Astrocyte (in vitro differentiated cells and primary cell): ENCODE measurements at regions not wholly inside any gene's neighbourhood (a gene's known extent, or its start where the extent isn't known, plus 50 kb on each side); places are given as distances from the start of the nearest gene placed in this dataset.

Source experiments
- CTCF ChIP-seq: IDR thresholded peaks from 2 replicates; pipeline ENCODE4 v1.5.1; 2011; ENCODE audit warnings: low read depth, mild to moderate bottlenecking, inconsistent platforms, low read length, moderate library complexity; ENCODE audit not compliant: insufficient read depth
- EZH2 ChIP-seq: IDR thresholded peaks from 2 replicates; pipeline ENCODE4 v1.6.1; 2012; ENCODE audit warnings: mild to moderate bottlenecking, low read length, inconsistent platforms; ENCODE audit not compliant: insufficient read depth

GRCh38 chr5:163670036-163670435 is 164.6 kb downstream of the MAT2B start:
- no peak for TF ChIP-seq CTCF
- no peak for TF ChIP-seq EZH2
